ENCODE measurements at regions not wholly inside any gene's neighbourhood (a gene's known extent, or its start where the extent isn't known, plus 50 kb on each side); places are given as distances from the start of the nearest gene placed in this dataset.

GRCh38 chr2:38207168-38207567, 131.2 kb upstream of the CYP1B1 start:
- no peak for DNase-seq (ENCODE audit: low read depth, low spot score)

DNA sequence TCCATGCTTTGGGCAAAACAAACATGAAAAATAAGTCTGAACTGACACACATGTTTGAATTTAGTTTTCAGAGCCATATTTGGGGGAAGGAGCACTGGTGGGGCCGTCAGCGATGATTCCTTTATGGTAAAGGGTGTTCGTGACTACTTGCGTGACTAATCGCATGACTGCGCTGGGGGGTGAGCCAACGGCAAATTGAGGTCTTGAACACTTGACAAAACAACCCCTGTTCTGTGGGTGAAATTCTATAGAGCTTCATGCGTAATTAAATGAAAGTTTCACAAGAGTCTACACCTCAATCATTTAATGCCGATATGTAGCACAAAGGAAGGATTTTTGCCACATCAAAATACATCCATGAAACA, 127.5 kb upstream of the CYP1B1 start:
- no peak for DNase-seq (ENCODE audit: low read depth, low spot score)

DNA sequence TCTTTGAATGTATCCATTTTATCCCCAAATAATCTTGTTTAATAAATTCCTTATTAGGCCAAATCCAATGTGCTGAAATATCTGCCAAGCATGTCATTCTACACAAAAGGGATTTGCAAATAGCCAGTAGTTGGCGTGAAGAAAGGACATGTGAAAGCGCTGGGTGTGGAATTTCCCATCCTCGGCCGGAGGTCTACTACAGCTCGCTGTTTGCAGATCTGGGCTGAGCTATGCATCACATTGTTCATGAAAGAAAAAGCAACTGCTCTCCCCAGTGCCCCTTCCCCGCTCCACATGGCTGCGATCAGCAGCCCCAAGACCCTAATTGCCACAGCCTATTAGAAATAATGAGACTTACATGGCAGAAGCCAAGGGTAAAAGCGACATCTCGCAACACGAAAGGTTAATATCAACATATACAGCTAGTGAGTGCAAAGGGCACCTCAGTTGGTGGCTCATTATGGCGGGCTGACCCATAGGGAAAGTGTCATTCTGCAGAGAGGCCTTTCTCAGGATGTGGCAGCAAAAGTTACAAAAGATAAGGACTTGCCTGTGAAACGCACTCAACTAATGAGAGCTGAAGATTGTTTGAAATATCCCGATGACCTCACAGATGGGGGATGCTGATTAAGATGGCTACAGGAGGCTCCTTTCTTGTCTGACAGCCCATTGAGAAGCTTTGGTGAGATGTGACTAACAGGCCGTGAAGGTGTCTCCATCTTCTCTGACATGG, 126.9 kb upstream of the CYP1B1 start:
- DNase-seq (ENCODE audit: low read depth, low spot score) = no peak

GRCh38 chr2:38201784-38202183, 125.8 kb upstream of the CYP1B1 start:
- DNase-seq (ENCODE audit: low read depth, low spot score) = no peak

GRCh38 chr2:38200598-38200997, 124.6 kb upstream of the CYP1B1 start:
- no peak for DNase-seq (ENCODE audit: low read depth, low spot score)

- DNase-seq (ENCODE audit: low read depth, low spot score) = no peak
Measured at GRCh38 chr2:38199127-38199526, 123.2 kb upstream of the CYP1B1 start.

- DNase-seq (ENCODE audit: low read depth, low spot score) = no peak
Measured at GRCh38 chr2:38194751-38195150, 118.8 kb upstream of the CYP1B1 start.

GRCh38 chr2:38192976-38193375, 117.0 kb upstream of the CYP1B1 start:
- no peak for DNase-seq (ENCODE audit: low read depth, low spot score)

- DNase-seq (ENCODE audit: low read depth, low spot score) = no peak
Measured at GRCh38 chr2:38192046-38192445, 116.1 kb upstream of the CYP1B1 start.

GRCh38 chr2:38191516-38191915, 115.6 kb upstream of the CYP1B1 start:
- no peak for DNase-seq (ENCODE audit: low read depth, low spot score)

- no peak for DNase-seq (ENCODE audit: low read depth, low spot score)
Measured at GRCh38 chr2:38190542-38191218, 114.7 kb upstream of the CYP1B1 start.

GRCh38 chr2:38187541-38188011, 111.6 kb upstream of the CYP1B1 start:
- no peak for DNase-seq (ENCODE audit: low read depth, low spot score)

- no peak for DNase-seq (ENCODE audit: low read depth, low spot score)
Measured at GRCh38 chr2:38185012-38185491, 109.1 kb upstream of the CYP1B1 start.

DNA sequence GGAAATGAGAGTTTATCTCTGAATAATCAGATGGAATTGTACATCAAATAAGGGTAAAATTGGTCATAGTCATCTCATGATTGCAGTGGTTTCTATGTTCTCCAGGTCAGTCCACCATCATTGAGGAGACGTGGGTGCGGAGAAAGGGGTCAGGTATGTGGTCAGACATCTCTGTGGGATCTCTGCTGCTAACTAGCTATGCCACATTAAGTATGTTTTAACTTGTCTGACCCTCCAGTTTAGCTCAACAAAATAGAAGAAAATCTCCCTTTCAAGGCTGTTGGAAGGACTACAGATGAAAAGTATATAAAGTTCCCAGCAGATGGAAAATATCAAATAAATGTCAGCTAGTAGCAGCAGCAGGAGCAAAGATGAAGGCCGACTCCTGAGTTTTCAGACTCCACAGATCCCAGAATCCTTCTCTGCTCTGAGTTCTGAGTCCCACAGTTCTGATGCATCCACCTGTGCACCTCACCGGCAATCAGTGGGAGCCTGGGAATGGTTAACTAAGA, 106.6 kb upstream of the CYP1B1 start:
- DNase-seq (ENCODE audit: low read depth, low spot score) = no peak

- DNase-seq (ENCODE audit: low read depth, low spot score) = no peak
Measured at GRCh38 chr2:38181806-38182491, 106.0 kb upstream of the CYP1B1 start.

- no peak for DNase-seq (ENCODE audit: low read depth, low spot score)
Measured at GRCh38 chr2:38180754-38181153, 104.8 kb upstream of the CYP1B1 start.

DNA sequence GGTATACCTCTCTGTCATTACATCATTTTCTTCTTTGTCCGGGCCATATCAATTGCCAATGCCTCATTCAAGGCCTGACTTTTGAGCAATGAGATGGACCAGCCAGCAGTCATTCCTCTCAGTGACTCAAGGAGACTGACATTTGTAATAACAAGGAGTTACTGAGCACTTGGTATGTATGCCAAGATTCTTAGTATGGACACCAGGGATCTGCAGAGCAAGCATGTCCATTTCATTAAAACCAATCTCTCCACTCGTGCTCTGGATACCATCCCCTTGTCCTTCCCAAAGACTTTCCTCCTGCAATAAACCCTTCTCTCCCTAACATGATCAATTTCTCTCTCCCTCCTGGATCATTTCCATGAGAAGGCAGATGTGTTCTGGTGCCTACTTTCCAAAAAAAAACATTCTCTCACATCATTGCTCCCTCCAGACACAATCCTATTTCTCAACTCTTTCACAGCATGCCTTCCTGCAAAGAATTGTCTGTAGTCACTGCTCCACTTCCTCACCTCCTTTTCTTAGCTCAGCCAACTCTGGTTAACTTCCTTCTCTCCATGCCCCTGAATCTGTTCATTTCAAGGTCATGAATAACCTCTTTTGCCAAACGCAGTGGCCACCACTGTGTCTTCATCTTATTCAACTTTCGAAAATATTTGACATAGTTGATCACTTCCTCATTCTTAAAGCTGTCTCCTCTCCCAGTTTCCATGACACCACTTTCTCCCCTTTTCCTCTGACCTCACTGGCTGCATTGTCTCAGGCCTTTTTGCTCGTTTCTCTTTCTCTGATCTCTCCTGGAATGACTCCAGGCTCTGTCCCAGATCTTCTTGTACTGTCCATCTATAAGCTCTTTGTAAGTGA, 102.8 kb upstream of the CYP1B1 start:
- no peak for DNase-seq (ENCODE audit: low read depth, low spot score)

DNA sequence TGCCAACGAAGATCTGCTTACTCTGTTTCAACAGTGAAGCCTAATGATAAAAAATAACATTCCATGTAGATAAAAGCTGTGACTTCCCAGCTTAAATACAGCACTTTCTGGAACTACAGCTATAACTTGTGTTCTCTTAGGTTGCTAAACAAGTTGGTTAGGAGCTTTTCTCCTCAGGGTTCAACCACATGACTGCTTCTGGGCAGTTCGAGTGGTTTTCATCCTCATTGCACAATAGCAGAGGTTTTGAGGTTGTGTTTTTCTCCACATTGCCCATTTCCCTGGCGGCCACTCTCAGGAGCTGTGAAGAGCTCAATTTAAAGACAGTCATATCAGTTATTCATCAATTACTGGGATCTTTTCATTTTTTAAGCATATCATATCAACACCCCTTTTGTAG, 102.2 kb upstream of the CYP1B1 start:
- no peak for DNase-seq (ENCODE audit: low read depth, low spot score)

DNA sequence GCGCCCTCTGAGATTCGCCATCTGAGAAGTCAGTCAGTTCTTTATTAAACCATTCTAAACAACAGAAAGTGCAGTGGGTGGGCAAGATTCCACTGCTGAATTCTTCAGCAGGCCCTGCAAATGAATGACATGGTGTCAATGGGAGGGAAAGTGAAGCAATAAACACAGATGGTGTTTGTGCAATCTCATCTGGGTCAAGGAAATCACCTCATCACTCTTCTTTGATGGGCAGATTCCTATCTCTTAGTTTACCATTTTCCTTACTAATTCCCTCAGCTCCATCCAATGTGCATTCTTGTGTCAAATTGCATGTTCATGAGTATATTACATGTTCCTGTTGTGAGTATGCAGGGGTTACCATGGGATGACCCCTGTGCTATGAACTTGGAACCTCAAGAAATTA, 100.7 kb upstream of the CYP1B1 start:
- DNase-seq (ENCODE audit: low read depth, low spot score) = no peak

- DNase-seq (ENCODE audit: low read depth, low spot score) = no peak
Measured at GRCh38 chr2:38174646-38175423, 98.9 kb upstream of the CYP1B1 start.

GRCh38 chr2:38174131-38174530, 98.2 kb upstream of the CYP1B1 start:
- DNase-seq (ENCODE audit: low read depth, low spot score) = no peak

Data from ELF-1 (cell line).